PC-9 (cell line): ENCODE measurements at regions not wholly inside any gene's neighbourhood (a gene's known extent, or its start where the extent isn't known, plus 50 kb on each side); places are given as distances from the start of the nearest gene placed in this dataset.

Source experiments
- EZH2 ChIP-seq: fragments of 200-600 bp; sonication (generic); IDR thresholded peaks from 2 replicates; pipeline ENCODE4 v1.8.0; 2017; ENCODE audit warnings: antibody characterized with exemption, low read depth
- TF ChIP-seq, protein P1 (sequence below): fragments of 200-600 bp; sonication (generic); conservative IDR thresholded peaks from 2 replicates; pipeline ENCODE4 v1.6.1; 2017; ENCODE audit warnings: mixed run types, antibody characterized with exemption, mild to moderate bottlenecking, moderate library complexity

DNA sequence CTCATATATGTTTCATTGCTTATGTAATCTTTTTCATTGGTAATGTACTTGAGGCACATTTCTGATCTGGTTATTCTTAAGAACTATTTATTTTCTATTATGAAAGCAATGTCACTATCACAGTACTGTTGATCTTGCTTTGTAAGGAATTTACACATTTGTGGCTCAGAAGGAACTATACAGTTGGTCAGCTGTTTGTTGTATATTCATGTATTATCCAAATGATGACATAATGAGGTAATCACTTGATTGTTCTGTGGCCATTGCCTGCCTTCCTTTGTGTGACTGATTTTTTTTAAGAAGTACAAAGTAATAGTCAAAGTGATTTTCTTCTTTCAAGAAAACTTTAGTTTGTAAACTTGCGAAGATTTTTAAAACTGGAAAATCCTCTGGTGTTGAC is 399.9 kb downstream of the TMEM161B start:
- TF ChIP-seq, protein P1, sequence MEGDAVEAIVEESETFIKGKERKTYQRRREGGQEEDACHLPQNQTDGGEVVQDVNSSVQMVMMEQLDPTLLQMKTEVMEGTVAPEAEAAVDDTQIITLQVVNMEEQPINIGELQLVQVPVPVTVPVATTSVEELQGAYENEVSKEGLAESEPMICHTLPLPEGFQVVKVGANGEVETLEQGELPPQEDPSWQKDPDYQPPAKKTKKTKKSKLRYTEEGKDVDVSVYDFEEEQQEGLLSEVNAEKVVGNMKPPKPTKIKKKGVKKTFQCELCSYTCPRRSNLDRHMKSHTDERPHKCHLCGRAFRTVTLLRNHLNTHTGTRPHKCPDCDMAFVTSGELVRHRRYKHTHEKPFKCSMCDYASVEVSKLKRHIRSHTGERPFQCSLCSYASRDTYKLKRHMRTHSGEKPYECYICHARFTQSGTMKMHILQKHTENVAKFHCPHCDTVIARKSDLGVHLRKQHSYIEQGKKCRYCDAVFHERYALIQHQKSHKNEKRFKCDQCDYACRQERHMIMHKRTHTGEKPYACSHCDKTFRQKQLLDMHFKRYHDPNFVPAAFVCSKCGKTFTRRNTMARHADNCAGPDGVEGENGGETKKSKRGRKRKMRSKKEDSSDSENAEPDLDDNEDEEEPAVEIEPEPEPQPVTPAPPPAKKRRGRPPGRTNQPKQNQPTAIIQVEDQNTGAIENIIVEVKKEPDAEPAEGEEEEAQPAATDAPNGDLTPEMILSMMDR, result no peak
- no peak for TF ChIP-seq EZH2
